GM06990 (cell line): ENCODE measurements at regions not wholly inside any gene's neighbourhood (a gene's known extent, or its start where the extent isn't known, plus 50 kb on each side); places are given as distances from the start of the nearest gene placed in this dataset.

Experiments
- DNase-seq: peaks from one replicate; pipeline ENCODE4 v3.0.0-alpha.2; 2011; ENCODE audit not compliant: insufficient read length; ENCODE audit errors: extremely low read depth
- H3K27me3 ChIP-seq: replicated peaks from 2 replicates; pipeline ENCODE4 v1.6.0; 2011; ENCODE audit warnings: low read length; ENCODE audit not compliant: control insufficient read depth, insufficient read depth
- H3K36me3 ChIP-seq: 2 replicates; pipeline ENCODE4 v1.5.1; 2011; ENCODE audit warnings: low read length; ENCODE audit not compliant: control insufficient read depth, insufficient read depth
- H3K4me3 ChIP-seq: replicated peaks from 2 replicates; pipeline ENCODE4 v1.5.1; 2011; ENCODE audit warnings: low read depth, mild to moderate bottlenecking, control low read depth, low read length
- CTCF ChIP-seq: IDR thresholded peaks from 2 replicates; pipeline ENCODE4 v1.5.1; 2011; ENCODE audit warnings: low read length, control low read depth, mild to moderate bottlenecking, inconsistent platforms; ENCODE audit not compliant: insufficient read depth, poor library complexity, severe bottlenecking

DNA sequence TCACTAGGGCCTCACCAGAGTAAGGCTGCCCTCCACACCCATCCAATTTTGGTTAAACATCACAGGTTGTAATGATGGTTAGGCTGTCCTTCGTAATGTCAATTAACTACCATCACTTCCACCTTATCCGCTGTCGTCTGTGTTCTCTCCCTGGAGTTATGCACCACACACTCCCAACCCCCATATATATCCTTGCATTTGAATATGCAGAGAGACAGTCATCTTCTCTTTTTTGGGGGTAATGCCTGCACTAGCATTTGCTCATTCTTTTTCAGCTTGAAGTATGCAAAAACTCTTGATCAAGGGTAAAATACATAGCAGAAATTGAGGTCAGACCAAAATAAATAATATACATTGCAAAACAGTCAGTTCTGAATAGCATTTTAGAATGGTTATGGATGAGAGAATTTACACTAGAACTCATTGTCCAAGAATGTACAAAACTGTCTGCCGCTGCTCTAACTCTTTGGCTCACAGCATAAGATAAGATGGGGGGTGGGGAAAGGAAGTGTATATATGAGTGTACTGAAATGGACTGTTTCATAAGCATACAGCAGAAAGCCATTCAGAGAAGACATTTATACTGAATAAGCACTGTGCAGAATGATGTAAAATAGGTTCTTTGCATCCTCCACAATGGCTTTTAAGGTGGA, 397.8 kb upstream of the CHST9 start:
- Histone ChIP-seq H3K27me3 (no peaks in the 10 kb centered on the region), H3K36me3 (no peaks in the 10 kb centered on the region), H3K4me3 (no peak overlapping the region)
- no peak for TF ChIP-seq CTCF
- DNase-seq = no peak

GRCh38 chr18:27581296-27581904, 396.3 kb upstream of the CHST9 start:
- no peak for DNase-seq
- no peak overlapping the region for H3K4me3 ChIP-seq
- no peaks in the 10 kb centered on the region for H3K27me3 ChIP-seq
- H3K36me3 ChIP-seq = no peaks in the 10 kb centered on the region
- no peak for TF ChIP-seq CTCF

DNA sequence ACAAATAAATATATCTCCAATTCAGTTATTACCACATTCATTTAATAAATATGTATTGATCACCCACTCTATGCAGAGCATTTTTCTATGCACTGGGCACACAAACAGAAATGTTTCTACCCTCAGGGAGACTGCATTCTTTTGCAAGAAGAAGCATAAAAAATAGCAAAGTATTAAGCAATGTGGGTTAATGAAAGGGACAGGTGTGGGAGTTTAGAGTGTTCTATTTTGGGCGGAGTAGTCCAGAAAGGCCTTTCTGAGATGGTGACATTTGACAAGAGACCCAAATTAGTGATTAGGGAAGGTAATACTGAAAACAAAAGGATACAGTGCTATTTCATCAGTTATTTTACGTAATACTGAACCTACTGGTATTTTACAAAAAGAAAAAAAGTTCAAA, 394.3 kb upstream of the CHST9 start:
- TF ChIP-seq CTCF = no peak
- H3K36me3 ChIP-seq = no peaks in the 10 kb centered on the region
- no peaks in the 10 kb centered on the region for H3K27me3 ChIP-seq
- DNase-seq = no peak
- H3K4me3 ChIP-seq = no peak overlapping the region

DNA sequence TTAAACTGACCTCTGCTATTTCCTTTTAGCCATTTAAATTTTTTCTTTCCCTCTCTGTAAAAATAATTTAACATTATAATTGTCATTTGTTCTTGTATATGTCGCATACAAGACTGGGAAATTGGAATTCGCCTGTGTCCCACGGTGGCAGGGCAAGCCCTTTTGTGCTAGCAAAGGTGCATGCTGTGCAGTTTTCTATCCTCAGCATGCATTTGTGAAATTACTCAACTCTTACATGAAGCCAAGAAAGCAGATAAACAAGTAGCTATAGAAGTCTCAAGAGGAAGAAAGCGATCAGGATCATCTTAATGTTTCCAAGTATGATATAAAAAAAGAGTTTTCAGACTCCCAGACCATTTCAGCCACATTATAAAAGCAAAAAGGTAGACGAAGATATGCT, 392.6 kb upstream of the CHST9 start:
- Histone ChIP-seq H3K27me3 (no peaks in the 10 kb centered on the region), H3K36me3 (no peaks in the 10 kb centered on the region), H3K4me3 (no peak overlapping the region)
- no peak for DNase-seq
- TF ChIP-seq CTCF = no peak

- H3K36me3 ChIP-seq = no peaks in the 10 kb centered on the region
- DNase-seq = no peak
- no peak for TF ChIP-seq CTCF
- no peak overlapping the region for H3K4me3 ChIP-seq
- H3K27me3 ChIP-seq = no peaks in the 10 kb centered on the region
Measured at GRCh38 chr18:27577265-27577664, 392.2 kb upstream of the CHST9 start.
